GM18498 (cell line): ENCODE measurements at regions not wholly inside any gene's neighbourhood (a gene's known extent, or its start where the extent isn't known, plus 50 kb on each side); places are given as distances from the start of the nearest gene placed in this dataset.
"Not testable (repeated sequence)": the region's sequence is repeated elsewhere in the genome, so short reads cannot be mapped to it uniquely, and the experiment has no call there.

Experiments used
- ATAC-seq: cut with Tn5 transposase; IDR thresholded peaks from one replicate; pipeline ENCODE4 v1.9.1; 2021; ENCODE audit warnings: mild to moderate bottlenecking, moderate library complexity; ENCODE audit not compliant: unreplicated experiment

- ATAC-seq = no peak
Measured at GRCh38 chr6:92667843-92668242, 751.5 kb downstream of the EPHA7 start.

GRCh38 chr6:92648364-92649086, 770.8 kb downstream of the EPHA7 start:
- ATAC-seq = no peak

- ATAC-seq = no peak
Measured at GRCh38 chr6:92647630-92648029, 771.7 kb downstream of the EPHA7 start.

- ATAC-seq = not testable (repeated sequence)
Measured at GRCh38 chr6:92644104-92644791, 775.1 kb downstream of the EPHA7 start.

- no peak for ATAC-seq
Measured at GRCh38 chr6:92635553-92636153, 783.7 kb downstream of the EPHA7 start.

GRCh38 chr6:92634561-92634960, 784.8 kb downstream of the EPHA7 start:
- no peak for ATAC-seq

- ATAC-seq = no peak
Measured at GRCh38 chr6:92623431-92623830, 795.9 kb downstream of the EPHA7 start.

- ATAC-seq = no peak
Measured at GRCh38 chr6:92617721-92618120, 801.6 kb downstream of the EPHA7 start.

- no peak for ATAC-seq
Measured at GRCh38 chr6:92608751-92609150, 810.6 kb downstream of the EPHA7 start.

GRCh38 chr6:92593201-92593600, 826.2 kb downstream of the EPHA7 start:
- no peak for ATAC-seq

GRCh38 chr6:92589996-92590395, 829.4 kb downstream of the EPHA7 start:
- no peak for ATAC-seq

- no peak for ATAC-seq
Measured at GRCh38 chr6:92588148-92588547, 831.2 kb downstream of the EPHA7 start.

- no peak for ATAC-seq
Measured at GRCh38 chr6:92587525-92587924, 831.8 kb downstream of the EPHA7 start.

- ATAC-seq = no peak
Measured at GRCh38 chr6:92586236-92586977, 833.0 kb downstream of the EPHA7 start.

GRCh38 chr6:92582211-92582610, 837.1 kb downstream of the EPHA7 start:
- ATAC-seq = no peak

GRCh38 chr6:92577077-92577719, 842.2 kb downstream of the EPHA7 start:
- ATAC-seq = no peak

- no peak for ATAC-seq
Measured at GRCh38 chr6:92568541-92568940, 850.8 kb downstream of the EPHA7 start.

- no peak for ATAC-seq
Measured at GRCh38 chr6:92566632-92567031, 852.7 kb downstream of the EPHA7 start.

GRCh38 chr6:92564376-92564775, 855.0 kb downstream of the EPHA7 start:
- ATAC-seq = no peak

- no peak for ATAC-seq
Measured at GRCh38 chr6:92559611-92560010, 859.7 kb downstream of the EPHA7 start.

GRCh38 chr6:92559003-92559402, 860.4 kb downstream of the EPHA7 start:
- ATAC-seq = no peak
